ENCODE measurements at regions not wholly inside any gene's neighbourhood (a gene's known extent, or its start where the extent isn't known, plus 50 kb on each side); places are given as distances from the start of the nearest gene placed in this dataset.

DNA sequence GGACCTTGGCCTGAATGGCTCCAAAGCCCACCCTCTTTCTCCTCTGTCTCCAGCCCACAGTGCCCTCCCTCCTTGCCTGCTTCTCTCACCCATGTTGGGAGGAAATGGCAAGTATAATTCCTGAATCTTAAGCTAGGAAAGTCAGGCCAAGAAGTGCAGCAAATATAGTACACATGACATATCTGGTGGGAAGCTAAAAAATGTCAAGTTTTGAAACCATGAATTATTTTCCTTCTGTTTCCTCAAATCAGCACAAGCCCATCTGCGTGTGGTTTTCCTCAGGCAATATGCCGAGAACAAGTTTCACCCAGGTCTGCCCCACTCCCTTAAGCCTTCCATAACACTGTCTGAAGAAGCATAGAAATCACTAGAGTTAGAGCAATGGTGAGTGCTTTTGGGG is 502.8 kb upstream of the CDH11 start:
- intact Hi-C loops (cut with micrococcal nuclease): no loop called here
- no peak for DNase-seq (ENCODE audit: low spot score)
- Mint-ChIP-seq H3K27me3 (ENCODE audit: insufficient read depth) (no peaks in the 10 kb centered on the region), H3K36me3 (ENCODE audit: low read depth) (no peaks in the 10 kb centered on the region), H3K4me3 (no peak overlapping the region), H3K9me3 (no peaks in the 10 kb centered on the region), H3K27ac (no peak overlapping the region), H3K4me1 (ENCODE audit: low read depth) (no peaks in the 10 kb centered on the region)

DNA sequence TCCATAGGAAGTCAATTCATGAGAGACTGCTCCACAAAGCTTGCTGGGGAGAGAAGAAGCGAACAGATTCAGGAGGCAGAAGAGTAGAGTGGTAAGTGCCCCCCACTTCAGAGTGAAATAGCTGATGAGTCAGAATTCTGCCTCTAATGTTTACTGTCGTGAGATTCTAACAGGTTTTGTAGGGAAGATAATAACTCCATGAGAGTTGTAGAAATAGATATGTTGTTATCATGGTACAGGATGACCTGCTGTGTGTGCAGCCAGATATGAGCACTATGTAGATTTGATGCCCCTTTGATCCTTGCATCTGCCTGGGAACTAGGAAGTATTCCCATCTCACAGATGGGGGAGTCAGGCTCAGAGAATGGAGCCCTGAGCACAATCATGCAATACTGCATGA is 502.4 kb upstream of the CDH11 start:
- no peaks in the 10 kb centered on the region for H3K9me3 Mint-ChIP-seq
- H3K4me1 Mint-ChIP-seq (ENCODE audit: low read depth): no peaks in the 10 kb centered on the region
- H3K27ac Mint-ChIP-seq: no peak overlapping the region
- H3K27me3 Mint-ChIP-seq (ENCODE audit: insufficient read depth): no peaks in the 10 kb centered on the region
- DNase-seq (ENCODE audit: low spot score): no peak
- intact Hi-C loops (cut with micrococcal nuclease): no loop called here
- no peaks in the 10 kb centered on the region for H3K36me3 Mint-ChIP-seq (ENCODE audit: low read depth)
- no peak overlapping the region for H3K4me3 Mint-ChIP-seq

DNA sequence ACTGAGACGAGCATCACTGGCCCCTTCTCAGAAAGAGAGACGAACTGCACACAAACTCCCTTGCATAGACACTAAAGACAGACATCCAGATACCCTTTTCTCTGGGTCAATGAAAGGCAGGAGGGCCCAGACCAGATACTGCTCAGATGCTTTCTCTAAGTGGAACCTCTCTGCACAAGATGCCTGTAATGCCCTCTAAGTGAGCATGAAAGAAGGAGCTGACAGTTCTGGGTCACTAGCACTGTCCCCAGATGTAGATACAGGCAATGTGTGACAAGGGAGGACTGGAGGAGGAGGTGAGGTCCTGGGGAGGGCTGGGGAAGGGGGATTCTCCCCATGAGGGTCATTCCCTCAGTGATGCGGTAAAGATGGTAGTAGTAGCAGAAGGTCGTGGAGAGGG is 501.0 kb upstream of the CDH11 start:
- Mint-ChIP-seq H3K4me3 (no peak overlapping the region), H3K4me1 (ENCODE audit: low read depth) (no peaks in the 10 kb centered on the region), H3K27me3 (ENCODE audit: insufficient read depth) (no peaks in the 10 kb centered on the region), H3K9me3 (no peaks in the 10 kb centered on the region), H3K36me3 (ENCODE audit: low read depth) (no peaks in the 10 kb centered on the region), H3K27ac (no peak overlapping the region)
- DNase-seq (ENCODE audit: low spot score): no peak
- intact Hi-C loops (cut with micrococcal nuclease): no loop called here

DNA sequence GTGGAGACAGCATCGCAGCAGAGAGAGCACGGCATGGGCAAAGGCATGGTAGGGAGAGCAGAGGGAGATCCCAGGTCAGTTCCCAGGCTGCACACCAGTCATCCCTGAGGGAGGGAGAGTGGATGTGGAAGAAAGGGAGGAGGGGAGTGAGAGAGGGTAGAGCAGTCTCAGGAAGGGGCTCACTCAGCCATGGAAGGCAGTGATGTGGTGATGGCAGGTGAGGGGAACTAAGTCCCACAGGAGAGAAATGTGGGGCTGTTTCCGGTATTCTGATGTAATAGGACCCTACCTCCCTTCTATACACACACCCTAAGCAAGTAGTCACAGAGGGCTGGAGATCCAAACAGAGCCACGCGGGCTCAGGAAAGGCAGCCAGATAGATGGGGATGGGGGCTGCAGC is 500.3 kb upstream of the CDH11 start:
- no peaks in the 10 kb centered on the region for H3K4me1 Mint-ChIP-seq (ENCODE audit: low read depth)
- no peak for DNase-seq (ENCODE audit: low spot score)
- H3K36me3 Mint-ChIP-seq (ENCODE audit: low read depth): no peaks in the 10 kb centered on the region

DNA sequence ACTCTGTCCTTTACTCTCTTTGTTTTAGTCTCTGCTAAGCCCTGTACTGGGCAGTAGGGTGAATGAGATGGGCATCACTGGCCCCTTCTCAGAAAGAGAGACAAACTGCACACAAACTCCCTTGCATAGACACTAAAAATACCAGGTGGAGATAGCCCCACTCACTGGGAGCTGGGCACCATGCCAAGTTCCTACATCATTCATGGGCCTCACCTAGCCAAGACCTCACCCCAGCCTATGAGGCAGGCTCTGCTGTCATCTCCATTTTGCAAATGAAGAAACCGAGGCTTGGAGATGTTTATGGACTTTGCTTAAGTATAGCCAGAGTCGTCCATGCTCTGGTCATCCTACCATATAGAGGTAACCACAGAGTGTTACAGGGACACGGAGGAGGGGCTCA is 499.8 kb upstream of the CDH11 start:
- H3K36me3 Mint-ChIP-seq (ENCODE audit: low read depth): no peaks in the 10 kb centered on the region
- intact Hi-C loops (cut with micrococcal nuclease): no loop called here
- H3K9me3 Mint-ChIP-seq: no peaks in the 10 kb centered on the region
- no peaks in the 10 kb centered on the region for H3K27me3 Mint-ChIP-seq (ENCODE audit: insufficient read depth)
- no peaks in the 10 kb centered on the region for H3K4me1 Mint-ChIP-seq (ENCODE audit: low read depth)
- no peak overlapping the region for H3K4me3 Mint-ChIP-seq
- H3K27ac Mint-ChIP-seq: no peak overlapping the region
- DNase-seq (ENCODE audit: low spot score): no peak

More for the DNA sequence above, 500.3 kb upstream of the CDH11 start:
- Mint-ChIP-seq H3K27me3 (ENCODE audit: insufficient read depth) (no peaks in the 10 kb centered on the region), H3K4me3 (no peak overlapping the region), H3K27ac (no peak overlapping the region), H3K9me3 (no peaks in the 10 kb centered on the region)
- intact Hi-C loops (cut with micrococcal nuclease): no loop called here

DNA sequence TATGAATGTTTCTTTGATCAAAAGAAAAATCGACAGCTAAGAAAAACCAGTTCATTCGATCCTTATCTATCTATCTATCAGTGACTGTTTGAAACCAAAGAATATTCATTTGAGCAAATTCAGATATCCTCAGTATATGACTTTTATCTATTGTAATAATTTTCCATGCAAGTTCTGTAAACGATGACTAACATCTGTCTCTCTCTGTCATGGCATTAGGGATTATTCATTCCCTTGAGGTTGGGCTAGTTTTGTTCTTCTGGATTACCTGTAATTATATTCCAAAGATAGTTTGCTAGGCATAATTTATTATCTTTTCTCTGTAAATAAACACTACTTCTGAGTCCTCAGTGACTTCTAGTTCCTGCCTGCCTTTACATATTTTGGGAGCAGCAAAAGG is 497.7 kb upstream of the CDH11 start:
- H3K27me3 Mint-ChIP-seq (ENCODE audit: insufficient read depth): peaks cover 2% of the 10 kb centered on the region
- intact Hi-C loops (cut with micrococcal nuclease): no loop called here
- H3K9me3 Mint-ChIP-seq: peaks cover 6% of the 10 kb centered on the region
- H3K36me3 Mint-ChIP-seq (ENCODE audit: low read depth): no peaks in the 10 kb centered on the region
- no peak overlapping the region for H3K4me3 Mint-ChIP-seq
- H3K27ac Mint-ChIP-seq: no peak overlapping the region
- no peak for DNase-seq (ENCODE audit: low spot score)
- no peaks in the 10 kb centered on the region for H3K4me1 Mint-ChIP-seq (ENCODE audit: low read depth)

DNA sequence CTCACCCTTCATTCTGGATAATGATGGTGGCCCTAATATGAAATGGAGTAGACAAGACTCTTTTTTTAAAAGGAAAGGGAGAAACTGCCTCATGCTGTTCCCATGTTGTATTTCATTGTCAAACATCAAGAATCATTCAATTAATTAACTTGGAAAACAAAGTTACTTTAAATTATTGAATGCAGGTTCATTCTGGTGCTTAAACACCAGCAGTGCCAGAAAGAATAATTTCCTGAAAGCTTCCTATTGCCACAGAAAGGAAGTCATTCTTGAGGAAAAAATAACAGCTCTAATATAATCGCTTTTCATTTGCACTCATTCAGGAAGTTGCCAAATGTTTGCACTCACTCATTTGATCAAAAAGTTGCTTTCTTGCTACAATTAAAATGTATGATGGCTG is 497.1 kb upstream of the CDH11 start:
- peaks cover 2% of the 10 kb centered on the region for H3K27me3 Mint-ChIP-seq (ENCODE audit: insufficient read depth)
- no peaks in the 10 kb centered on the region for H3K36me3 Mint-ChIP-seq (ENCODE audit: low read depth)
- H3K27ac Mint-ChIP-seq: no peak overlapping the region
- no peak for DNase-seq (ENCODE audit: low spot score)
- intact Hi-C loops (cut with micrococcal nuclease): no loop called here
- H3K9me3 Mint-ChIP-seq: peaks cover 6% of the 10 kb centered on the region
- H3K4me3 Mint-ChIP-seq: no peak overlapping the region
- H3K4me1 Mint-ChIP-seq (ENCODE audit: low read depth): no peaks in the 10 kb centered on the region

DNA sequence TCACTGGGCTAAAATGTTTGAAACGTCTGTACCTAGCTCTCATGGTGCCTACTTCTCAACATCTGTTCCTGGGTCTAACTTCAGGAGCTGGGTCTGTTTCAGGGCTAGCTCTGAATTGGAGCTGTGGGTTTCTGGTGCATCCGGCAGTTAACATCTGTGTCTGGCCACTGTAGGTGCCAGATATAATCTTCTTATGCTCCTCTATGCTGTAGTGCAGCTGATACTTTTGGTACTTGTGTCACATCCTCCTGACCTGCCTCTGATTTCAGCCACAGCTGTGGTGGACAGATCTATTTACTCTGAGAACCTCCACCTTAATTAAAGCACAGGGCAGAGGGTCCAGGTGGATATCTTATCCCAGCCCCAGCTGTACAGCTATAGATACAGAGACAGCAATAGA is 496.5 kb upstream of the CDH11 start:
- peaks cover 2% of the 10 kb centered on the region for H3K27me3 Mint-ChIP-seq (ENCODE audit: insufficient read depth)
- intact Hi-C loops (cut with micrococcal nuclease): no loop called here
- no peak overlapping the region for H3K4me3 Mint-ChIP-seq
- H3K4me1 Mint-ChIP-seq (ENCODE audit: low read depth): no peaks in the 10 kb centered on the region
- no peak overlapping the region for H3K27ac Mint-ChIP-seq
- no peak for DNase-seq (ENCODE audit: low spot score)
- H3K9me3 Mint-ChIP-seq: peaks cover 6% of the 10 kb centered on the region
- H3K36me3 Mint-ChIP-seq (ENCODE audit: low read depth): no peaks in the 10 kb centered on the region

DNA sequence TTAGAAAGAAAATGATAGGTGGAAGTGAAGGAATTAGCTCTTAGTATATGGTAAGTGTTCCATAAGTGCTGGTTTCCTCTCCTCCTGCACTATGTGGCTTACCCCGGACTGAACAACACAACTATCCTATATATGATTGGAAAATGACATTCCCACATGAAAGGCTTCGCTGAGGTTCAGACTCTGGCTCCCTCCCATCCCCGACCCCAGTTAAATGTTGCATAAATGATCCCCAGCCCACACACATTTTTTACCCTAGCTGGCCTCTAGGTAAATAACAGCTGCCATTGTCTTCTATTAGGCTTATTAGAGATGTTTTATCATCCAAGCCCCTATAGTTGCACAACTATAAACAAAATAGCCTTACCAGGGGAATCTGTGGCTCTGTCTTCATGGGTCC is 495.6 kb upstream of the CDH11 start:
- Mint-ChIP-seq H3K9me3 (peaks cover 6% of the 10 kb centered on the region), H3K36me3 (ENCODE audit: low read depth) (no peaks in the 10 kb centered on the region), H3K27ac (no peak overlapping the region), H3K27me3 (ENCODE audit: insufficient read depth) (peaks cover 2% of the 10 kb centered on the region), H3K4me1 (ENCODE audit: low read depth) (no peaks in the 10 kb centered on the region), H3K4me3 (no peak overlapping the region)
- intact Hi-C loops (cut with micrococcal nuclease): no loop called here
- DNase-seq (ENCODE audit: low spot score): no peak

DNA sequence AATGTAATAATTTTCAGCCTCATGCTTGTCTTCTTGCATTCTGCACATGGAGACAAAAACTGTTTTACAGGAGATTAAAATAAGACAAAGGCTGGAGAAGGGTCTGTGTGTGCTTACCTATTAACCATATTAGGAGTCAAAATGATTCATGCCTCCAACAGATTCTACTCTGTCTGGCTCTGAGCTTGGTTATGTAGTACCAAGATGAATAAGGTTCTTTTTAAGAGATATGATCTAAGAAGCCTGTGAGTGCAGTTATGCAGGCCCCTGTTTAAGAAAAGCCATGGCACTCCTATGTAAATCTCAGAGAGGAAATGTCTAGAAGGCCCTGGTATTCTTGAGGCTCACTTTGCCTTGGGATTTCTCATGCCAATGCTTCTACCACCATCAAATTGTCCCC is 486.6 kb upstream of the CDH11 start:
- intact Hi-C loops (cut with micrococcal nuclease): no loop called here
- Mint-ChIP-seq H3K27ac (no peak overlapping the region), H3K27me3 (ENCODE audit: insufficient read depth) (no peaks in the 10 kb centered on the region), H3K36me3 (ENCODE audit: low read depth) (no peaks in the 10 kb centered on the region), H3K9me3 (peaks cover 4% of the 10 kb centered on the region), H3K4me1 (ENCODE audit: low read depth) (no peaks in the 10 kb centered on the region), H3K4me3 (no peak overlapping the region)
- no peak for DNase-seq (ENCODE audit: low spot score)

DNA sequence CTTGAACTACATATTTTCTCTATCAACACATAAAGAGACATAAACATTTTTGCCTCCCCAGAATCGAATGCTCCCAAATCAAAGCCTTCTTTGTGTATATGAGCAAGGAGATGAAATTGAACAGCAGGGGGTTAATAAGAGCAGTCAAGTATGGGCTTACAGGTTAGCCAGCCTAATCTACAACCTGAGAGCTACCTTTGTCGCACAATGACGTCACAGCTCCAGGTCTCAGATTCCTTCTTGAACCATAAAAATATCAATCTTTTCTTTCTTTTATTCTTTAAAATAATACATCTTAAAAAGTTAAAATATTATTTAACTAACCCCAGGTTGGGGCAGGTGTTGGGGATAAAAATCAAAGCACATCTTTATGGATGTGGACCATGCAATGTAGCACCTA is 482.9 kb upstream of the CDH11 start:
- H3K4me3 Mint-ChIP-seq: no peak overlapping the region
- H3K36me3 Mint-ChIP-seq (ENCODE audit: low read depth): no peaks in the 10 kb centered on the region
- H3K27ac Mint-ChIP-seq: no peak overlapping the region
- intact Hi-C loops (cut with micrococcal nuclease): no loop called here
- H3K27me3 Mint-ChIP-seq (ENCODE audit: insufficient read depth): no peaks in the 10 kb centered on the region
- H3K4me1 Mint-ChIP-seq (ENCODE audit: low read depth): no peaks in the 10 kb centered on the region
- DNase-seq (ENCODE audit: low spot score): no peak
- peaks cover 4% of the 10 kb centered on the region for H3K9me3 Mint-ChIP-seq

DNA sequence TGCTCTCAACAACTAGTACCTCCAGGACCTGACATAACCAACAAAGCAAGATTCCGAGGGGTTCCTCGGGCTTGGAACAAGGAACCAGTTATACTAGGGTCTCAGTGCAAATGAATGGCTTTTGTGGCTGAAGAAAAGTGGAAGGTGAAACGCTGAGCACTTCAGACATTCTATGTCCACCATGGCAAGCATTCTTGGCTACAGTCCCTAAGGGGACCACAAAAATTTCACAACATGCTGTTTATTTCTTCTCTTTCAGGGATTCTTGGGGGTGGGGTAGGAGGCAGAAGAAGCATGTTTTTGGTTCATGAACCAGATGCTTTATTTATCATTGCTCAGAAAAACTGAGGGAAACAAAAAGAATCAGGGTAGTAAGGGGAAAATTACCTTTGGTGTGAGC is 479.9 kb upstream of the CDH11 start:
- intact Hi-C loops (cut with micrococcal nuclease): no loop called here
- Mint-ChIP-seq H3K27ac (no peak overlapping the region), H3K4me1 (ENCODE audit: low read depth) (no peaks in the 10 kb centered on the region), H3K27me3 (ENCODE audit: insufficient read depth) (no peaks in the 10 kb centered on the region), H3K4me3 (no peak overlapping the region), H3K36me3 (ENCODE audit: low read depth) (no peaks in the 10 kb centered on the region), H3K9me3 (peaks cover 6% of the 10 kb centered on the region)
- no peak for DNase-seq (ENCODE audit: low spot score)

DNA sequence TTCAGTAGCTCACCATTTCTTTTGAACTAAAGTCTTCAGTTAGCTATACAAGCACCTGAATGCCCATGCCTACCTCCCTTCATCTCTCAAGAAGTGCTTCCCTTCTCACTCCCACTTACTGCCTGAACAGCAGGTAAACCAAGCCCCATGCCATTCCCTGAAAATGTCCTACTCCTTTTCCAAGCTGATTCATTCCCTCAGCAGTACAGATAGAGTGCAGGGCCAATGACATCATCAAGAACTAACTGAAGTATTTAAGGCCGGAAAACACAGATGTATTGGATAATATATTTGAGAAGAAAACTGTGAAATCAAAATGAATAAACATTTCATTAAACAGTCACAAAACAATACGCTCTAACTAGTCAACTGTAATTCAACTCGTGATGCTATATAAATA is 478.8 kb upstream of the CDH11 start:
- Mint-ChIP-seq H3K36me3 (ENCODE audit: low read depth) (no peaks in the 10 kb centered on the region), H3K4me1 (ENCODE audit: low read depth) (no peaks in the 10 kb centered on the region), H3K27ac (no peak overlapping the region), H3K9me3 (peaks cover 8% of the 10 kb centered on the region), H3K4me3 (no peak overlapping the region), H3K27me3 (ENCODE audit: insufficient read depth) (no peaks in the 10 kb centered on the region)
- no peak for DNase-seq (ENCODE audit: low spot score)
- intact Hi-C loops (cut with micrococcal nuclease): no loop called here

DNA sequence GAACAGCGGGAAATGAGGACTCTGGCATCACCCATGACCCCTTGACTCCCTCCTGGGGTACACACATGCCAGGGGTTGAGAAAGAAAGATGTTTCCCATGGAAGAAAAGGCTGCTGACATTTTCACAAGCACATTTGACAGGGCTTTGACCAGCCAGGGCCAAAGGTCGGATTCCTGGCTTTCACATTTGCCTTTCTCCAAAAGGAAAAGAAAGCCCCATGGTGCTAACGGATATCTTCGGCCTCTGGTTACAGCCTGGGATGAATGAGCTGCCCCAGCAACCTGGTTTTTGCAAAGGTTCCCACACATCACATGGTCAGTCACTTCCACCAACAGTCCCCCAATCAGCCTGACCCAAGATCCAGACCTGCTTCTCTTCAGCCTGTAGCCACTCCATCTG is 478.2 kb upstream of the CDH11 start:
- Mint-ChIP-seq H3K27me3 (ENCODE audit: insufficient read depth) (no peaks in the 10 kb centered on the region), H3K4me3 (no peak overlapping the region), H3K4me1 (ENCODE audit: low read depth) (no peaks in the 10 kb centered on the region), H3K9me3 (peaks cover 8% of the 10 kb centered on the region), H3K27ac (no peak overlapping the region), H3K36me3 (ENCODE audit: low read depth) (no peaks in the 10 kb centered on the region)
- DNase-seq (ENCODE audit: low spot score): no peak
- intact Hi-C loops (cut with micrococcal nuclease): no loop called here
